Testis (tissue), 2 donors: ENCODE measurements at regions not wholly inside any gene's neighbourhood (a gene's known extent, or its start where the extent isn't known, plus 50 kb on each side); places are given as distances from the start of the nearest gene placed in this dataset.
"Not testable (repeated sequence)": the region's sequence is repeated elsewhere in the genome, so short reads cannot be mapped to it uniquely, and the experiment has no call there.

ENCODE experiments used
- DNase-seq: peaks from one replicate; pipeline ENCODE4 v3.0.0-alpha.2; 2019
- H3K27ac ChIP-seq, 2 donors: fragments of 200-600 bp; sonication (generic); one replicate each; pipeline ENCODE4 v1.5.1; 2019
- H3K27me3 ChIP-seq: fragments of 200-600 bp; sonication (generic); one replicate; pipeline ENCODE4 v1.5.1; 2019
- H3K36me3 ChIP-seq: fragments of 200-600 bp; sonication (generic); one replicate; pipeline ENCODE4 v1.5.1; 2017; ENCODE audit warnings: low read depth; ENCODE audit errors: missing control alignments
- H3K4me1 ChIP-seq: fragments of 200-600 bp; sonication (generic); one replicate; pipeline ENCODE4 v1.5.1; 2019
- H3K4me3 ChIP-seq, 2 donors: fragments of 200-600 bp; sonication (generic); one replicate each; pipeline ENCODE4 v1.5.1; 2017 to 2019
- H3K9me3 ChIP-seq: fragments of 200-600 bp; sonication (generic); one replicate; pipeline ENCODE4 v1.5.1; 2017
- CTCF ChIP-seq, 3 experiments: fragments of 450-650 bp in 2 of 3; fragments of 200-600 bp in 1 of 3; sonication (generic) in 1 of 3; IDR thresholded peaks; one replicate each; pipeline ENCODE4 v1.5.1; 2016 to 2019; ENCODE audit warnings: antibody characterized with exemption in 3 of 3, mild to moderate bottlenecking in 2 of 3, moderate library complexity in 1 of 3
- POLR2A ChIP-seq: fragments of 450-650 bp; IDR thresholded peaks from one replicate; pipeline ENCODE4 v1.6.1; 2017; ENCODE audit warnings: antibody characterized with exemption, mild to moderate bottlenecking, moderate library complexity
- WGBS, 2 donors: methylation state at CpG; one replicate each; pipeline ENCODE4 v1.1.5; 2018; 5-methylcytosine and 5-hydroxymethylcytosine counted together
- intact Hi-C: fragments of 100-400 bp; cut with DNase I; formaldehyde crosslinking; loops from one replicate; pipeline ENCODE4 v1.15.1; 2023; ENCODE audit warnings: low total_unique reads

GRCh38 chr6:115582386-115582785, 478.3 kb downstream of the FRK start:
- WGBS, 2 donors: 90 to 96% methylated on average over 2 of the region's 2 CpGs
- DNase-seq: no peak
- no peak overlapping the region for H3K27ac ChIP-seq
- no peak for TF ChIP-seq CTCF (IDR thresholded peaks at IDR 0.05)
- TF ChIP-seq POLR2A: no peak
- no peak overlapping the region for H3K4me3 ChIP-seq
- H3K4me1 ChIP-seq: no peaks in the 10 kb centered on the region
- no peaks in the 10 kb centered on the region for H3K27me3 ChIP-seq
- intact Hi-C loops: no loop called here
- no peaks in the 10 kb centered on the region for H3K9me3 ChIP-seq
- no peaks in the 10 kb centered on the region for H3K36me3 ChIP-seq

GRCh38 chr6:115579565-115579964, 481.1 kb downstream of the FRK start:
- H3K4me1 ChIP-seq, H3K36me3 ChIP-seq, H3K9me3 ChIP-seq, H3K27me3 ChIP-seq, H3K27ac ChIP-seq, H3K4me3 ChIP-seq, intact Hi-C loops, DNase-seq: not testable (repeated sequence)
- WGBS, 2 donors: 85 to 96% methylated on average over 2 of the region's 2 CpGs

GRCh38 chr6:115577270-115577669, 483.4 kb downstream of the FRK start:
- 66 to 85% methylated on average over 2 of the region's 2 CpGs for WGBS, 2 donors
- Histone ChIP-seq H3K36me3 (no peaks in the 10 kb centered on the region), H3K4me1 (no peaks in the 10 kb centered on the region), H3K27me3 (no peaks in the 10 kb centered on the region), H3K9me3 (no peaks in the 10 kb centered on the region), H3K27ac (no peak overlapping the region), H3K4me3 (no peak overlapping the region)
- intact Hi-C loops: no loop called here
- TF ChIP-seq POLR2A: no peak
- no peak for TF ChIP-seq CTCF (IDR thresholded peaks at IDR 0.05)
- DNase-seq: no peak

- intact Hi-C loops: no loop called here
- H3K27me3 ChIP-seq: no peaks in the 10 kb centered on the region
- TF ChIP-seq POLR2A (no peak), CTCF (IDR thresholded peaks at IDR 0.05) (no peak)
- no peaks in the 10 kb centered on the region for H3K9me3 ChIP-seq
- 47 to 50% methylated on average over 1 of the region's 1 CpG for WGBS, 2 donors
- H3K27ac ChIP-seq: no peak overlapping the region
- no peaks in the 10 kb centered on the region for H3K4me1 ChIP-seq
- no peak for DNase-seq
- H3K36me3 ChIP-seq: no peaks in the 10 kb centered on the region
- H3K4me3 ChIP-seq: no peak overlapping the region
Observed at GRCh38 chr6:115575285-115575684, 485.4 kb downstream of the FRK start.

- H3K4me3 ChIP-seq: no peak overlapping the region
- WGBS, 2 donors: 67 to 69% methylated on average over 2 of the region's 2 CpGs
- no peak for DNase-seq
Observed at GRCh38 chr6:115573861-115574260, 486.8 kb downstream of the FRK start.

More at GRCh38 chr6:115573861-115574260, 486.8 kb downstream of the FRK start:
- Histone ChIP-seq H3K36me3 (no peaks in the 10 kb centered on the region), H3K4me1 (no peaks in the 10 kb centered on the region), H3K27me3 (no peaks in the 10 kb centered on the region), H3K27ac (no peak overlapping the region), H3K9me3 (no peaks in the 10 kb centered on the region)
- TF ChIP-seq POLR2A (no peak), CTCF (IDR thresholded peaks at IDR 0.05) (no peak)
- intact Hi-C loops: no loop called here
